GM19468 (cell line): ENCODE measurements at regions not wholly inside any gene's neighbourhood (a gene's known extent, or its start where the extent isn't known, plus 50 kb on each side); places are given as distances from the start of the nearest gene placed in this dataset.
"Not testable (repeated sequence)": the region's sequence is repeated elsewhere in the genome, so short reads cannot be mapped to it uniquely, and the experiment has no call there.

Source experiments
- ATAC-seq: cut with Tn5 transposase; IDR thresholded peaks from one replicate; pipeline ENCODE4 v1.9.1; 2021; ENCODE audit warnings: mild to moderate bottlenecking, moderate library complexity, moderate number of reproducible peaks; ENCODE audit not compliant: unreplicated experiment; ENCODE audit errors: extremely low read depth

DNA sequence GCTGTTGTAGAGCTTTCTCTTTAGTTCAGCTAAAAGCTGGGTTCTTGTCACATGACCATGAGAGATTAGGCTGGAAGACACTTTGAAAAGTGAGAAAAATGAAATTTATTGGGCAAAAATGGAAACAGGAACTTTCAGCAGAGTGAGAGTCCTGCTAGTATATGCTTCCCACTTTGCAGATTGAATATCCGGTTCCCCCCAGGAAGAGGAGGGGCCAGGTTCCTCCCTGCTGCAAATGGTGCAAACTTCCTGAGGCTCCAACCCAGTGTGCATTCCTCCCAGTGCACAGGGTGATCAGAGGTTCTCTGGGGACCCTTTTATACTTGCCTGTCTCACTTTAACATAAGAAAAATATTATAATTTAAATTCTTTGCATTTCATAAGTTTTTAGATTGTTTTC lies 119.9 kb upstream of the SPIN4 start:
- ATAC-seq: no peak

DNA sequence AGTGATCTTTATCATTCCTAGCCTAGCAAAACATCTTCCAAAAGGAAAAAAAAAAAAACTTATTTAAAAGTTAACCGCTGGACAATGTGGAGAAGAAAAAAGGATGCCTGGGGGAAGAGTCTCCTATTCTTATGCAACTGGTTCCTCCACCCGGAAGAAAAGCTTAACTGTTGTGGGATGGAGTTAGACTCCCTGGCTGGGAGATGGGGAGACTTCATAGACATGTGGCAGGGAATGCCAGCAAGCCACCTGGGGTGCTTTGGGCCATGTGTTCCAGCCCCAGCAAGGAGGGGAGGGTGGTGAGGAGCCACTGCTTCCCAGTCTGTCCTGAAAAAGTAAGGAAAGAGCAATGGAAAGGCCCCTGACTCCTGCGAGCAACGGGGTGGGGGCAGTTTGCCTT lies 119.4 kb upstream of the SPIN4 start:
- ATAC-seq: no peak

DNA sequence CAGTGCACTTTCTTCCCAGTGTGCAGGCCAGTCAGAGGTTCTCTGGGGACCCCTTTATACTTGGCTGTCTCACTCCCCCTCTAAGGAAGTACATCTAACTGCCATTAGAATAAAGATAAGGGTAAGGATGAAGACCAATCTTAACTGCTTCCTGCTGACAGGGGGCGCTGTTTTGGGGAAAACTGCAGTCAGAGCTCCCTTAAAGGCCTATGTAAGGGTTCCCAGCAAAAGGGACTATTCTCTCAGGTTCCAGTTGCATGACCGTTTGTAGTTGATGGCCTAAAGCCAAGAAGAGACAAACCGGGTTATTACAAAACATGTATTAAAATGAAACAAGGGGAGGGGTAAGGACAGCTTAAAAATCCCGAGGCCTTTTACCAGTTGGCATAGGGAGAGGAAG lies 115.6 kb upstream of the SPIN4 start:
- ATAC-seq: no peak

DNA sequence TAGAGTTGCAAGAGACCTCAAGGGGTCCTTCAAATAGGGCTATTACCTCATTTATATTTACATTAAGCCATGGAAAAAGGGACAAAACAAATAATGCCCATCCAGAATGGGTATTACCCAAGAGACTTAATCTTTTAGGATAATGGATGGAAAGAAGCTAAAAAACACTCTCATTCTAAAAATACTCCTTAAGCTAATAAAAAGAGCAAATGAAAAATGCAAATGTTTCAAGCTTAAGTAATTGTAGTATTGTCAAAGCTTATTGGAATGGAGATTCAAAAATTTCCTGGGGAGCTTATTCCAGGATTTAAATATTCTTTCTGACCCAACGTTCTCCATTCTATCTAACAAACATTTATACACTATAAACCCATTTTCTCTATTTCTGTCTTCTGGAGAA lies 107.8 kb upstream of the SPIN4 start:
- no peak for ATAC-seq

DNA sequence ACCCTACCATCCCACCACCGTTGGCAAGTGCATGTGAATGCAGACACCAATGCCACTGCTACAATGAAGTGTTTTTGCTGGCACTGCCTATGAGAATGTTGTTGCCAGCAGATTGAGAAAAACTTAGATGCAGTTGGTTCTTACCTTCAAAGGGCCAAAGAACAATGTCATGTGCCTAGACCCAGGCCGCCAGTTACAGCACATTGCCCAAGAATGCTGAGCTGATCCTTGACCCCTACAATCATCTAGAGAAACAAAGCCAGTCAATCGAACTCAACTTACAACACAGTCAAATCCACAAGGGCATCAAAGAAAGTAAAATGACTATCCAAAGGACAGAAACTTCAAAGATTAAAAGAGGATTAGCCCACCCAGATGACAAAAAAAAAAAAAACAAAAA lies 102.4 kb upstream of the SPIN4 start:
- no peak for ATAC-seq

DNA sequence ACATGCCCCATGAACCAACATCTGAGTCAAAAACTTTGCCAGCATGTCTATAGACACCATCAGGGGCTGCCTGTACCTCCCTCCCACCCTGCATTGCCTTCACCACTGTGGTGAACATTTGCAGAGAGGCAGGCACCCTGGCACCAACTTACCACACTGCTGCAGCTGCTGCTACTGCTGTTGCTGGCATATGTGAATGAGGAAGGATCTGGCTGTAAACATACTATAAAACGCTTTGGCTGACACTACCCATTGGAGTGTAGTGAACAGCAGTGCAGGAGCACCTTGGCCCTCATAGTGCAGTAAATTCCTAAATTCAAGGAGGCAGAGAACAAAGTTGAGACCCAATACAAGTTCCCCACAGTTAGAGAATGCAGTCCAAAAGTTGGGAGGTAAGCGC lies 90.6 kb upstream of the SPIN4 start:
- ATAC-seq: no peak

DNA sequence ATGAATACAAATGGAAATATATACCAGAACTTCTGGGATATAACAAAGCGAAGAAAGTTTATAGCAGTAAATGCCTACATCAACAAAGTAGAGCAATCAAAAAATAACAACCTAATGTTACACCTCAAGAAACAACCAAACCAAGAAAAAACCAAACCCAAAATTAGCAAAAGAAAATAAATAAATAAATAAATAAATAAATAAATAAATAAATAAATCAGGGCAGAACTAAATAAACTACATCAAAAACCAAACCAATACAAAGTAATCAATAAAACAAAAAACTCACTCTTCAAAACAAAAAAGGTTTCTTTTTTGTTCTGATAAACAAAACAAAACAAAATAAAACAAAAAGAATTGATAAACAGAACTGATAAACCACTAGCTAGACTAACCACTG lies 88.4 kb upstream of the SPIN4 start:
- no peak for ATAC-seq

DNA sequence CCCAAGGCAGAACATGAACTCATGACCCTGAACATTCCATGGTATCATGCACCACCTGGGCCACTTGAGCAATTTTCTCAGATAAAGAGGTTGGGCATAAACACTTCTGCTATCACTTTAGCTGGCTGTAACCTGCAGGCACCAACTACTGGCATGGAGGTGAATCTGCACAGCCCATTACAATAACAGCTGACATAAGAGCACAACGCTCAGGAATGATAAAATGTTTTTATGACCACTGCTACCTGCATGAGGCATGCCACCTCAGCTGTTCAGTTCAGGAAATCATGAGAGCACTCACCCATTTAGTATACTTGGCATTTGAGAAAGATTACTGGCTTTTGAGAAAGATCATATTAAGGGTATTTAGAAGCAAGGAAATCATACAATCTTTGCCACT lies 85.7 kb upstream of the SPIN4 start:
- no peak for ATAC-seq

DNA sequence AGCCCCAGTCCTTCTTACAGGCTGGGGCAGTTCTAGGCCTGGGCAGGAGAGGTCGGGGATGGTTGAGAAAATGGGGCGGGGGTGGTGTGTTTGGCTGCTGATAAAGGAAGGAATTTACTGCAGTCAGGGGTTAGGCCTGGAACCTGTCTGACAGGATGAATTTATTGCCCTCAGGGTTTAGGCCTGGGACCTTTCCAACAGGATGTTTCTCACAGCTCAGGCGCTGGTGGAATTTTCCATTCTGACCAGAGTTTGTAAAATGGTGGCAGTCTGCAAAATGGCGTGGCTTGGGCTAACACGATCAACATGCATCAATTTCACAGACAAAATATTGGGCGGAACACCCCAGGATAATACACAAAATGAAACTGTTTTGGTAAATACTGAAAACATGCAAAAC lies 83.5 kb upstream of the SPIN4 start:
- ATAC-seq: no peak

DNA sequence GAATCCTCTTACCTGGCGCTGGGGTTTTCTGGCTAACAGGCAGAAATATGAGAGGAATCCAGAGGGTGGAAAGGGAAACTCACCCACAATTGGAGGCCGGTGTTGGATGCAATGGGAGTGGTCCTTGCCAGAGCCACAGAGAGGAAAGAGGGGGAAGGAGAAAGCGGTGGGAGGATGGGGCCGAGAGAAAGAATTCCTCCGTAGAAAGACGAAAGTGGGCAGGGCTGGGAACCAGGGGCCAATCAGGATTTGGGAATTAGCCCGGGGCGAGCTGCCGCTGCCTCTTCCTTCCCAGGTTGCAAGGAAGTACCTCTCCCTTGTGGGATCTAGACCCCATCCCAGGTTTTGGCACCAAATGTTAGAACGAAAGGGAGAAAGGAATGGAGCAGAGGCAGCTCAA lies 83.1 kb upstream of the SPIN4 start:
- no peak for ATAC-seq

DNA sequence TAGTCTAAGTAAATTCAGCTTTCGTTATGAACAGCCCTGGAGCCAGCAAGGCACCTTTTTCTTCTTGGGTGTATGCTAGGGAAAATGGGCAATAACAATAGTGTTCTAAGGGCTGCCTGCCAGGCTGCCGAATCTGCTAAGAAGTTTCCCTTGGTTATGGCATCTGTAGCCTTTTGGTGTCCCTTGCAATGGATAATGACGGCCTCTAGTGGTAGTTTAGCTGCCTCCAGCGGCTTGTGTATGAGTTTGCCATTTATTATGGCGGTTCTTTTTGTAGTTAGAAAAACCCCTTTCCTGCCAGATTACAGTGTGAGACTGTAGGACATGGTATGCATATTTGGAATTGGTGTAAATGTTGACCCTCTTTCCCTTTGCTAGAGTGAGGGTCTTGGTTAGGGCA lies 78.9 kb upstream of the SPIN4 start:
- ATAC-seq: no peak

DNA sequence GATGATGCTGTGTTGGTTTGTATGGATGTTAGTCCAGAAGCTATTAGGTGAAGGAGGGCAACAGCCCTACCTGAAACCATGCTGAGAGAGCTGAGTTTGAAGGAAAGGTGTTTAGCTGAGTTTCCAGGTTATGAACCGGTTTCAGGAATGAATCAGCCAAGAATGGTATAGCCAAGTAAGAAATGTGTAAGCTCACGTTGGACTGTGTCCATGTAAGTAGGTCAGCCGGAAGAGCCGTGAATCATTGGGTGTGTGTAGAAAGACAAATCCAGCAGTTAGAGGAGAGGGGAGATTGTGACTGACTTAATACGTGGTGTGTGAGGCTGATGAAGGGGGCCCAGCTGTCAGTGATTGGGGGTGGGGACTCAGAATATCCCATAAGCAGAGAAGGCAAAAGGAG lies 77.2 kb upstream of the SPIN4 start:
- no peak for ATAC-seq

DNA sequence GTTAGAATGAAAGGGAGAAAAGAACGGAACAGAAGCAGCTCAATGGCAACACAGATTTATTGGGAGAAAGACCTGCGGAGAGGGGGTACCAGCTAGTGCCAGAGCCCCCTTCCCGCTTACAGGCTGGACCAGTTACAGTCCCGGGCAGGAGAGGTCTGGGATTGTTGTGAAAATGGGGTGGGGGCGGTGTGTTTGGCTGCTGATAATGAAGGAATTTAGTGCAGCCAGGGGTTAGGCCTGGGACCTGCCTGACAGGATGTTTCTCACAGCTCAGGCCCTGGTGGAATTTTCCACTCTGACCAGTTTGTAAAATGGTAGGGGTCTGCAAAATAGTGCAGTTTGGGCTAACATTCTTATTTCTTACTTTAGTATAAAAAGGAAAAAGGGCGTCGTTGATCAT lies 75.4 kb upstream of the SPIN4 start:
- no peak for ATAC-seq

DNA sequence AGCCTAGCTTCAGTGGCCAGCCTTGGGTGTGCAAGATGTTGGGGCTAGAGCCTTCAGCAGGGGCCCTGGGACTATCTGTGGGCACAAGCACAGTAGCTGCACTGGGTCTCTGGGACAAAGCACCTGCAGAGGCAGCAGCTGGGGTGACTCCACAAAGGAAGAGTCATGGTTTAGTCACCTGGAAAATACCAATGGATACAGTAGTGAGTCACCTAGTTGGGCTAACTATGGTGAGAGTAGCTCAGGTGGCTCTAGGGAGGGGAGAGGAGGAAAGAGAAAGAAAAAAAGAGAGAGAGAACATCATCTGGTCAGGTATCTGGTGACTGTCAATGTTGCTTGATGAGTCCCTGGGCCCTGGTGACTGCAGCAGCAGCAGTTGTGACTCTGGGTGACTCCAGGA lies 72.9 kb upstream of the SPIN4 start:
- ATAC-seq: no peak

DNA sequence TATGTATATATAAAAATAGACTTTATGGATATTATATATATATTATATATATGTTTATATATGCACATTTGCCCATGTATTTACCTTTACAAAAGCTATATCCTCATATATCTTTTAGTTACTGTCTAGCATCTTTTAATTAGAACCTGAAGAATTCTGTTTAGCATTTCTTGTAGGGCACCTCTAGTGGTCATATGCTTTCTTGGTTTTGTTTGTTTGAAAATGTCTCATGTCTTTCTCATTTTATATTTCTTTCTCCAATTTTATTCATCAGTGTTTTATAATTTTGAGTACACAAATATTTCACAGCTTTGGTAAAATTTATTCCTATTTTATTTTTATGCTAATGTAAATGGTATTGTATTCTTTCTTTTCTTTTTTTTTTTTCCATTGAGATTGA lies 70.3 kb upstream of the SPIN4 start:
- no peak for ATAC-seq

DNA sequence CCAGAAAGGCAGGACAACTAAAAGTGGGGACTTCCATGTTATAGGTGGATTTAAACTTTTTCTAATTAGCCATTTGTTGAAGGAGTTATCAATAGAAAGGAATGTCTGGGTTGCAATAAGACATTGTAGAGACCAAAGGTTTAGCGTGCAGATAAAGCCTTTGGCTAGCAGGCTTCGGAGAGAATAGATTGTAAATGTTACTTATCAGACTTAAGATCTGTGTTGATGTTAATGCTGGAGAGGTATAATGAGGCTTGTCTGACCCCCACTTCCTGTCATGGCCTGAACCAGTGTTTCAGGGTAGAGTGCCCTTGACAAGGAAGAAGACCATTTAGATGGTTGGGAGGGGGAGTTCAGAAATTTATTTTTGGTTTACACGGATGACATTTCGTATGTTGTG lies 67.1 kb upstream of the SPIN4 start:
- no peak for ATAC-seq

DNA sequence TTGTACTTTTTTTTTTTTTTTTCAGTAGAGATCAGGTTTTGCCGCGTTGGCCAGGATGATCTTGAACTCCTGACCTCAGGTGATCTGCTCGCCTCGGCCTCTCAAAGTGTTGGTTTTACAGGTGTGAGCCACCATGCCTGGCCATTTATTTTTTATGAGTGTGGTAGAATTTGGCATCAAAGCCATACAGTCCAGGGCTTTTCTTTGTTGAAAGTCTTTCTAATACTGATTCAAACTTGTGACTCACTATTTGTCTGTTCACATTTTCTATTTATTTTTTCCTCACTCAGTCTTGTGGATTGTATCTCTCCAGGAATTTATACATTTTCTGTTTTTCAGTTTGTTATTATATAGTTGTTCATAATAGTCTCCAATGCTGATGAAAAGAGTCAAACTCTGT lies 66.5 kb upstream of the SPIN4 start:
- no peak for ATAC-seq

DNA sequence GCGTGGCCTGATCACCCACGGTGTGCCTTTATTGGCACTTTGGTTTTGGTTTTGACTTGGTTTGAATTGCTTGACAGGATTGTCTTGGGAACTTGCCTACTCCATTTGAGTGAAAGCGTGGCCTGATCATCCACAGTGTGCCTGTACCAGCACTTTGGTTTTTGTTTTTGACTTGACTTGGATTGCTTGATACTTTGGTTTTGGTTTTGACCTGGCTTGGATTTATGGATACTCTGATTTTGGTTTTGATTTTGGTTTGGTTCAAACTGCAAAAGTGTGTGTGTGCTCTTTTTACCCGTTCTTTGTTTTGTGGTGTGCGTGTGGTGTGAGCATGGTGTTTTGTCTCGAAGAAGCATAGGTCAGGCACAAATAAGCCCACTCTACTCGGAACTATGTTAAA lies 58.8 kb upstream of the SPIN4 start:
- not testable (repeated sequence) for ATAC-seq

DNA sequence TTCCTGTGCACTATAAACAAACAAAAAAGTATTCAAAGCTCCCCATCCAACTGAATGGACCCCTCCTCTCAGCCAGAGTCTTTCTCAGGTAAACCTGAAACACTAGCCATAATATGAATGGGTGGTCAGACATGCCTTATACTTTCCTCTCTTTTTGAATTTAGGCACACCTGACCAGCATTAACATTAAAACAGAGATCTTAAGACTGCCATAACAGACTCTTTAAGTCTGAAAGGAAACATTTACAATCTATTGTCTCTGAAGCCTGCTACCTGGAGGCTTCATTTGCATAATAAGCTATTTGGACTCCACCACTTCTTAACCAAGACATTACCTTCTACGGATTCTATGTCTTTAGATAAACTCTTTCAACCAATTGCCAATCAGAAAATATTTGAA lies 56.9 kb upstream of the SPIN4 start:
- no peak for ATAC-seq

DNA sequence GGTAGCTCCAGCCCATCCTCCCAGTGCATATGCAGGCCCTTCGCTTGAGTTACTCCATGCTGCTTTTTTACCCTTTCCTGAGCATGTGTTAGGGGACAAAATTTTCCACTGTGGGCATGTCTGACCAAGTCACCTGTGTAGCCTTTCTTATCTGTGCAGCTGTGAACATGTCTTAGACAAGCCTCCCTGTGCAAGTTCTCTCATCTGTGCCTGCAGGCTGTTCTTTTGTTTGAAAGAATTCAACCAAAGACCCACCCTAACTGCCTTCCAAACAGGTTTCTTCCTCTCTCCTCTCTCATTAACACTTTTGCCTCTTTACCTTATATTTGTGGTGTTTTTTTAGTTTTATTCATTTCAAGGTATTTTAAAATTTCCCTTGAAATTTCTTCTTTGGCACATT lies 53.2 kb upstream of the SPIN4 start:
- no peak for ATAC-seq

DNA sequence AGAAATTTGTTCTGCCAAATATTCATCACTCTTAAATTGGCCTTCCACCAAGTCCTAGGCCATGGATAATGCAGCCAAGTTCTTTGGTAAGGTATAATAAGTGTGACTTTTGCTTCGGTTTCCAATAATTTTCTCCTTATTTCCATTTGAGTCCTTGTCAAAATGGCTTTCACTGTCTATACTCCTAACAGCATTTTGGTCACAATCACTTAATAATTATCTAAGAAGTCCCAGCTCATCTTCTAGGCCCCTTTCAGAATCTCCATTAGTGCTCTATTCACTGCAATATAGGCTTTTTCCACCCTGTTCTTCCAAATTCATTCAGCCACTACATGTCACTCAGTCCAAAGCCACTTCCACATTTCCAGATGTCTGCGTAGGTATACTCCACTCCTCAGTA lies 51.0 kb upstream of the SPIN4 start:
- ATAC-seq: no peak
